Activated CD4-positive, alpha-beta T cell treated with anti-CD3 and anti-CD28 coated beads, Interleukin-2, Interleukin-4, amounts not matched to agents 100 ng/mL and 50 ng/mL, durations not matched to agents 16 hours and 8 hours (primary cell): ENCODE measurements at regions not wholly inside any gene's neighbourhood (a gene's known extent, or its start where the extent isn't known, plus 50 kb on each side); places are given as distances from the start of the nearest gene placed in this dataset.
"Not testable (repeated sequence)": the region's sequence is repeated elsewhere in the genome, so short reads cannot be mapped to it uniquely, and the experiment has no call there.

Experiments used
- DNase-seq: peaks from one replicate; pipeline ENCODE4 v3.0.0-alpha.2; 2020; ENCODE audit warnings: low spot score

- no peak for DNase-seq
Measured at GRCh38 chr10:63921908-63922467, 400.8 kb downstream of the REEP3 start.

- DNase-seq, result no peak
Measured at GRCh38 chr10:63922468-63923284, 401.5 kb downstream of the REEP3 start.

- DNase-seq, result no peak
Measured at GRCh38 chr10:63929831-63930467, 408.7 kb downstream of the REEP3 start.

GRCh38 chr10:63930584-63930983 lies 409.4 kb downstream of the REEP3 start:
- DNase-seq, result no peak

GRCh38 chr10:63935705-63936104 lies 414.5 kb downstream of the REEP3 start:
- DNase-seq, result peak; percentile 1

GRCh38 chr10:63940277-63940922 lies 419.2 kb downstream of the REEP3 start:
- no peak for DNase-seq

GRCh38 chr10:63964406-63964805 lies 443.2 kb downstream of the REEP3 start:
- DNase-seq, result no peak

GRCh38 chr10:63965846-63966245 lies 444.6 kb downstream of the REEP3 start:
- no peak for DNase-seq

- no peak for DNase-seq
Measured at GRCh38 chr10:63972949-63973827, 452.0 kb downstream of the REEP3 start.

- DNase-seq, result peak; percentile 48
Measured at GRCh38 chr10:63976538-63976937, 455.3 kb downstream of the REEP3 start.

GRCh38 chr10:63977329-63977923 lies 456.2 kb downstream of the REEP3 start:
- peak; percentile 54 for DNase-seq

GRCh38 chr10:63980870-63981269 lies 459.7 kb downstream of the REEP3 start:
- not testable (repeated sequence) for DNase-seq

GRCh38 chr10:63984061-63984460 lies 462.9 kb downstream of the REEP3 start:
- DNase-seq, result not testable (repeated sequence)

- DNase-seq, result no peak
Measured at GRCh38 chr10:63986536-63986935, 465.3 kb downstream of the REEP3 start.

- DNase-seq, result no peak
Measured at GRCh38 chr10:63987212-63987611, 466.0 kb downstream of the REEP3 start.

- no peak for DNase-seq
Measured at GRCh38 chr10:63994371-63994770, 473.2 kb downstream of the REEP3 start.

GRCh38 chr10:64007157-64007556 lies 486.0 kb downstream of the REEP3 start:
- DNase-seq, result no peak

GRCh38 chr10:64010711-64011110 lies 489.5 kb downstream of the REEP3 start:
- no peak for DNase-seq

GRCh38 chr10:64011912-64012714 lies 490.9 kb downstream of the REEP3 start:
- DNase-seq, result no peak

- DNase-seq, result no peak
Measured at GRCh38 chr10:64014281-64014680, 493.1 kb downstream of the REEP3 start.
